Skeletal muscle cell (primary cell): ENCODE measurements at regions not wholly inside any gene's neighbourhood (a gene's known extent, or its start where the extent isn't known, plus 50 kb on each side); places are given as distances from the start of the nearest gene placed in this dataset.
A peak's percentile ranks its signal among the peaks of the same experiment; 100 is the strongest.
"Not testable (repeated sequence)": the region's sequence is repeated elsewhere in the genome, so short reads cannot be mapped to it uniquely, and the experiment has no call there.

Experiments used
- DNase-seq: peaks from one replicate; pipeline ENCODE4 v3.0.0-alpha.2; 2010; ENCODE audit warnings: low read depth
- H3K4me3 ChIP-seq: 2 replicates; pipeline ENCODE4 v1.5.1; 2011; ENCODE audit warnings: low read depth, mild to moderate bottlenecking, control low read depth, low read length, moderate library complexity

GRCh38 chr18:21928925-21929324 lies 188.3 kb downstream of the MIB1 start:
- no peak for DNase-seq
- H3K4me3 ChIP-seq = no peak overlapping the region

GRCh38 chr18:21930177-21930576 lies 189.6 kb downstream of the MIB1 start:
- DNase-seq = no peak
- H3K4me3 ChIP-seq = no peak overlapping the region

GRCh38 chr18:21933931-21934765 lies 193.6 kb downstream of the MIB1 start:
- no peak for DNase-seq
- H3K4me3 ChIP-seq = no peak overlapping the region

- H3K4me3 ChIP-seq = no peak overlapping the region
- DNase-seq = no peak
Observed at GRCh38 chr18:21934766-21935015, 194.1 kb downstream of the MIB1 start.

GRCh38 chr18:21943456-21943855 lies 202.9 kb downstream of the MIB1 start:
- DNase-seq = no peak
- no peak overlapping the region for H3K4me3 ChIP-seq

GRCh38 chr18:21949326-21950015 lies 208.9 kb downstream of the MIB1 start:
- no peak overlapping the region for H3K4me3 ChIP-seq
- no peak for DNase-seq

- DNase-seq = peak; percentile 9
Observed at GRCh38 chr18:21955757-21956652, 213.4 kb upstream of the GATA6 start.

GRCh38 chr18:21958263-21958662 lies 211.1 kb upstream of the GATA6 start:
- H3K4me3 ChIP-seq = no peak overlapping the region
- no peak for DNase-seq

More at GRCh38 chr18:21955757-21956652, 213.4 kb upstream of the GATA6 start:
- H3K4me3 ChIP-seq = no peak overlapping the region

GRCh38 chr18:21958707-21959450 lies 210.5 kb upstream of the GATA6 start:
- H3K4me3 ChIP-seq = no peak overlapping the region
- DNase-seq = no peak

- DNase-seq = no peak
Observed at GRCh38 chr18:21960189-21960588, 209.2 kb upstream of the GATA6 start.

GRCh38 chr18:21963336-21963735 lies 206.1 kb upstream of the GATA6 start:
- no peak for DNase-seq
- no peak overlapping the region for H3K4me3 ChIP-seq

More at GRCh38 chr18:21960189-21960588, 209.2 kb upstream of the GATA6 start:
- H3K4me3 ChIP-seq = no peak overlapping the region

- DNase-seq = no peak
- no peak overlapping the region for H3K4me3 ChIP-seq
Observed at GRCh38 chr18:21968338-21968737, 201.1 kb upstream of the GATA6 start.

GRCh38 chr18:21972281-21972680 lies 197.1 kb upstream of the GATA6 start:
- no peak for DNase-seq
- no peak overlapping the region for H3K4me3 ChIP-seq

GRCh38 chr18:21975954-21976353 lies 193.4 kb upstream of the GATA6 start:
- not testable (repeated sequence) for DNase-seq, H3K4me3 ChIP-seq

GRCh38 chr18:21978546-21979170 lies 190.7 kb upstream of the GATA6 start:
- DNase-seq = no peak
- no peak overlapping the region for H3K4me3 ChIP-seq

GRCh38 chr18:21979171-21979560 lies 190.2 kb upstream of the GATA6 start:
- no peak for DNase-seq
- no peak overlapping the region for H3K4me3 ChIP-seq

- DNase-seq = no peak
- no peak overlapping the region for H3K4me3 ChIP-seq
Observed at GRCh38 chr18:21979759-21980158, 189.6 kb upstream of the GATA6 start.

- no peak for DNase-seq
- no peak overlapping the region for H3K4me3 ChIP-seq
Observed at GRCh38 chr18:21980744-21981143, 188.6 kb upstream of the GATA6 start.

- not testable (repeated sequence) for DNase-seq, H3K4me3 ChIP-seq
Observed at GRCh38 chr18:21981489-21981888, 187.9 kb upstream of the GATA6 start.
